Esophagus muscularis mucosa (tissue), 4 donors: ENCODE measurements at regions not wholly inside any gene's neighbourhood (a gene's known extent, or its start where the extent isn't known, plus 50 kb on each side); places are given as distances from the start of the nearest gene placed in this dataset.
"Not testable (repeated sequence)": the region's sequence is repeated elsewhere in the genome, so short reads cannot be mapped to it uniquely, and the experiment has no call there.

ENCODE experiments used
- DNase-seq: peaks from one replicate; pipeline ENCODE4 v3.0.0-alpha.2; 2017; ENCODE audit errors: extremely low spot score
- H3K27ac ChIP-seq, 4 donors: fragments of 200-600 bp; sonication (generic); replicated peaks in 1 of 4; 1 replicate in 3 of 4; 2 replicates in 1 of 4; pipeline ENCODE4 v1.5.1; 2016 to 2019; ENCODE audit warnings: mild to moderate bottlenecking in 1 of 4
- H3K27me3 ChIP-seq, 4 donors: fragments of 200-600 bp; sonication (generic); one replicate each; pipeline versions ENCODE4 v1.5.1 to v1.6.0; 2016 to 2019
- H3K36me3 ChIP-seq, 4 donors: fragments of 200-600 bp; sonication (generic); one replicate each; pipeline ENCODE4 v1.5.1; 2016 to 2019
- H3K4me1 ChIP-seq, 4 donors: fragments of 200-600 bp; sonication (generic); one replicate each; pipeline ENCODE4 v1.5.1; 2016 to 2019
- H3K4me3 ChIP-seq, 4 donors: fragments of 200-600 bp; sonication (generic); 1 replicate in 2 of 4; 2 replicates in 2 of 4; pipeline ENCODE4 v1.5.1; 2016 to 2019; ENCODE audit warnings: mild to moderate bottlenecking in 4 of 4, moderate library complexity in 1 of 4
- H3K9me3 ChIP-seq, 4 donors: fragments of 200-600 bp; sonication (generic); 1 replicate in 3 of 4; 2 replicates in 1 of 4; pipeline ENCODE4 v1.5.1; 2016 to 2019
- EP300 ChIP-seq: sonication (generic); formaldehyde crosslinking; IDR thresholded peaks from one replicate; pipeline ENCODE4 v1.6.1; 2017; ENCODE audit warnings: antibody characterized with exemption
- POLR2A ChIP-seq: fragments of 450-650 bp; IDR thresholded peaks from one replicate; pipeline ENCODE4 v1.6.1; 2017; ENCODE audit warnings: antibody characterized with exemption, moderate library complexity, mild to moderate bottlenecking, low read depth
- POLR2AphosphoS5 ChIP-seq, 2 donors: sonication (generic); formaldehyde crosslinking; IDR thresholded peaks; one replicate each; pipeline ENCODE4 v1.6.1; 2017; ENCODE audit warnings: antibody characterized with exemption in 2 of 2
- WGBS: methylation state at CpG from one replicate; pipeline ENCODE4 v1.1.5; 2018; 5-methylcytosine and 5-hydroxymethylcytosine counted together
- intact Hi-C: fragments of 100-400 bp; cut with DNase I; formaldehyde crosslinking; loops from one replicate; pipeline ENCODE4 v1.15.1; 2023
- TF ChIP-seq, protein P1 (sequence below), 3 experiments: fragments of 200-600 bp in 2 of 3; fragments of 450-650 bp in 1 of 3; sonication (generic) in 2 of 3; IDR thresholded peaks; one replicate each; pipeline ENCODE4 v1.5.1; 2017 to 2019; ENCODE audit warnings: antibody characterized with exemption in 3 of 3, mild to moderate bottlenecking in 2 of 3, moderate library complexity in 1 of 3

DNA sequence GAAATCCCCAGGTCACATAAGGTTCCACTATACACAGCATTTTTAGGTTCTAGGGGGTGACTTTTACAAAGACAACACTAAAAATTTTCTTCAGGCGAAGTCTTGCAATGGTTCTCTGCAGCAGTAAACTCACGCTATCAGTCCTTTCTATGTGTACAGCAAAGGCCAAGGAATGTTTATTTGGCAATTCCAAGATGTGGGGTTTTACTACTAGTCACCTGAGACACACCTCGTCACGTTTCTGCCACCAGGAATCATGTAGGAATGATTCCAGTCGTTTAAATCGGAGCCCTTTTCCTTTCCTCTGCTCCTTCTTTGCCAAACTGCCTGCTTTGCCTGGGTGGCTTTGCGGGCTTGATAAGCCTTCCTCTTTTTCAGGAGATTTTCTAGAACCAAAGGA, 75.9 kb upstream of the ENPEP start:
- H3K36me3 ChIP-seq = no peaks in the 10 kb centered on the region
- no peaks in the 10 kb centered on the region for H3K27me3 ChIP-seq
- H3K27ac ChIP-seq = no peak overlapping the region
- no peak for DNase-seq
- H3K4me3 ChIP-seq = no peak overlapping the region
- WGBS = 78% methylated on average over 7 of the region's 7 CpGs
- intact Hi-C loops = no loop called here
- TF ChIP-seq POLR2A (no peak), EP300 (no peak)
- H3K4me1 ChIP-seq = no peaks in the 10 kb centered on the region
- no peaks in the 10 kb centered on the region for H3K9me3 ChIP-seq

DNA sequence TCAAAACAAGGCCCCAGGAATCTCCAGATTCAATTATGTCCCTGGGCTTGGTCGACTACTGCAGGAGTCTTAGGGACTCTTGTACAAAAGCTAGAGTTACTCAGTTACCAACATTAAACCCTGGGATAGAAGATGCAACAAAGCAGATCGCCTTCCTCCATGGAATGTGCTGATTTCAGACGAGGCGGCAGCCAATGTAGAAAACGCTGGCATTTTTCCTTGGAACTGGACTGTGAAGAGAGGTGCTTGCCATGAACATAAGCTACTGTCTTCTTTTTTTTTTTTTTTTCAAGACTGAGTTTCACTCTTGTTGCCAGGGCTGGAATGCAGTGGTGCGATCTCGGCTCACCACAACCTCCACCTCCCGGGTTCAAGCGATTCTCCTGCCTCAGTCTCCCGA, 76.9 kb upstream of the ENPEP start:
- H3K4me1 ChIP-seq, H3K27ac ChIP-seq, H3K36me3 ChIP-seq, H3K9me3 ChIP-seq, H3K4me3 ChIP-seq, H3K27me3 ChIP-seq, DNase-seq, intact Hi-C loops: not testable (repeated sequence)
- 92% methylated on average over 10 of the region's 10 CpGs for WGBS

DNA sequence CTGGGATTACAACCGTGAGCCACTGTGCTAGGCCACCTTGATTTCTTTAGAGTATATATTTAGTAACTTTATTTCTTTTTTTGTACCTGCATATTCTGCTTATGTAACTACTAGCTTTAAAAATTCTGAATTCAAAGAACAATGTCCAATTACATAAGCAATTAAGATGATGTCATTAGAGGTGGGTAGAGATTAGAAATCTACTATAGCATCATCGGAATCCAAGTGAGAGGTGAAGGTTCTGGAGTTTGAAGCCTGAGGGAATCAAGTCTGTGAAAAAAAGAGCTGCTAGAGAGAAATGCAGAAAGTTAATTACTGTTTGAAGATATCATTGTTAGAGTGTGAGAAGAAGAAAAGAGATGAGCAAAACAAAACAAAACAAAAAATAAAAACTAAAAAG, 79.0 kb upstream of the ENPEP start:
- Histone ChIP-seq H3K36me3 (no peaks in the 10 kb centered on the region), H3K27ac (no peak overlapping the region), H3K27me3 (no peaks in the 10 kb centered on the region), H3K4me3 (no peak overlapping the region), H3K9me3 (no peaks in the 10 kb centered on the region), H3K4me1 (no peaks in the 10 kb centered on the region)
- TF ChIP-seq POLR2A (no peak), POLR2AphosphoS5 (IDR thresholded peaks at IDR 0.05) (no peak), EP300 (no peak)
- TF ChIP-seq, protein P1, sequence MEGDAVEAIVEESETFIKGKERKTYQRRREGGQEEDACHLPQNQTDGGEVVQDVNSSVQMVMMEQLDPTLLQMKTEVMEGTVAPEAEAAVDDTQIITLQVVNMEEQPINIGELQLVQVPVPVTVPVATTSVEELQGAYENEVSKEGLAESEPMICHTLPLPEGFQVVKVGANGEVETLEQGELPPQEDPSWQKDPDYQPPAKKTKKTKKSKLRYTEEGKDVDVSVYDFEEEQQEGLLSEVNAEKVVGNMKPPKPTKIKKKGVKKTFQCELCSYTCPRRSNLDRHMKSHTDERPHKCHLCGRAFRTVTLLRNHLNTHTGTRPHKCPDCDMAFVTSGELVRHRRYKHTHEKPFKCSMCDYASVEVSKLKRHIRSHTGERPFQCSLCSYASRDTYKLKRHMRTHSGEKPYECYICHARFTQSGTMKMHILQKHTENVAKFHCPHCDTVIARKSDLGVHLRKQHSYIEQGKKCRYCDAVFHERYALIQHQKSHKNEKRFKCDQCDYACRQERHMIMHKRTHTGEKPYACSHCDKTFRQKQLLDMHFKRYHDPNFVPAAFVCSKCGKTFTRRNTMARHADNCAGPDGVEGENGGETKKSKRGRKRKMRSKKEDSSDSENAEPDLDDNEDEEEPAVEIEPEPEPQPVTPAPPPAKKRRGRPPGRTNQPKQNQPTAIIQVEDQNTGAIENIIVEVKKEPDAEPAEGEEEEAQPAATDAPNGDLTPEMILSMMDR (IDR thresholded peaks at IDR 0.05) = no peak
- DNase-seq = no peak
- intact Hi-C loops = no loop called here
- 90% methylated on average over 2 of the region's 2 CpGs for WGBS

DNA sequence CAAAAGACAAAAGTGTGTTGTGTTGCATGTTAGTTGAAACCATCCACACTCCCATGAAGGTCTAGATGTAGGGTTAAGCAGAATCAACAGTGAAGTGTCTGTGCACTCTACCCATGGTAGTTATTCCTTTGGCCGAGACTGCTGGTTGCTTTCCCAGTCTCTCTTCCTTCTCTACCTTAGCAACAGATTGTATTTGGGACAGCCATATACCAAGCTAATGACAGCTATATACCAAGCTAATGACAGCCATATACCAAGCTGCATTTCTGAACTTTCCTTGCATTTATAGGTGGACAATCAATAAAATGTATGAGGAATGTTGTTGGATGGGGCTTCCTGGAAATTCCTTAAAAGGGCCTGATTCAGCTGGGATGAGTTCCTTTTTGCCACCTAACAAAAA, 80.5 kb upstream of the ENPEP start:
- no peaks in the 10 kb centered on the region for H3K36me3 ChIP-seq
- H3K4me1 ChIP-seq = no peaks in the 10 kb centered on the region
- H3K9me3 ChIP-seq = no peaks in the 10 kb centered on the region
- TF ChIP-seq, protein P1 (IDR thresholded peaks at IDR 0.05) = no peak
- TF ChIP-seq EP300 (no peak), POLR2AphosphoS5 (IDR thresholded peaks at IDR 0.05) (no peak), POLR2A (no peak)
- H3K27ac ChIP-seq = no peak overlapping the region
- H3K27me3 ChIP-seq = no peaks in the 10 kb centered on the region
- WGBS = 95% methylated on average over 1 of the region's 1 CpG
- DNase-seq = no peak
- no peak overlapping the region for H3K4me3 ChIP-seq
- intact Hi-C loops = no loop called here

DNA sequence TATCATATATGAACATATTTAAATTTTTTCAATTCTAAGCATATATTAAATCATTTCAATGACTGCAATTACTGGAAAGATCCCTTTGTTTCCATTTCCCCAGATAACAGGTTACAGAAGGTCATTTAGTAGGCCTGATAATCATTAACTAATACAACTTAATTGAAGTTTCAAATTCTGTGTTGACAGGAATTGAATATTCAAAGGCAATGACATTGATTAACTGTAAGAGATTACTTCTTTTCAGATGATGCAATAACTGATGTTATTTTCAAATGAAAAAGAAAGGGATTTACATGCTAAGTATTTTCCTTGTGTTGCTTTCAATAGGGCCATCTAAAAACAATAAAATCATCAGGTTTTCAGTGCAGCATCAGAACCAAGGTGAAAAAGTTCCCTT, 81.1 kb upstream of the ENPEP start:
- Histone ChIP-seq H3K27me3 (no peaks in the 10 kb centered on the region), H3K4me1 (no peaks in the 10 kb centered on the region), H3K27ac (no peak overlapping the region), H3K9me3 (no peaks in the 10 kb centered on the region), H3K4me3 (no peak overlapping the region), H3K36me3 (no peaks in the 10 kb centered on the region)
- intact Hi-C loops = no loop called here
- TF ChIP-seq EP300 = no peak
- no peak for TF ChIP-seq POLR2A
- no peak for TF ChIP-seq POLR2AphosphoS5 (IDR thresholded peaks at IDR 0.05)
- TF ChIP-seq, protein P1 (IDR thresholded peaks at IDR 0.05) = no peak
- DNase-seq = no peak

DNA sequence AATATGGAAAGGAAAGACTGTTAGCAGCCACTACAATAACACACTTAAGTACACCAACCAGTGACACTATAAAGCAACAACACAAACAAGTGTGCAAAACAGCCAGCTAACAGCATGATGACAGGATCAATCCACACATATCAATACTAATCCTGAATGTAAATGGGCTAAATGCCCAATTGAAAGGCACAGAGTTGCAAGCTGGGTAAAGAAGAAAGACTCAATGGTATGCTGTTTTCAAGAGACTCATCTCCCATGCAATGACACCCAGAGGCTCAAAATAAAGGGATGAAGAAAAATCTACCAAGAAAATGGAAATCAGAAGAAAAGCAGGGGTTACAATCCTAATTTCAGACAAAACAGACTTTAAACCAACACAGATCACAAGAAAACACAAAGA, 94.2 kb upstream of the ENPEP start:
- Histone ChIP-seq H3K4me1 (no peaks in the 10 kb centered on the region), H3K36me3 (no peaks in the 10 kb centered on the region), H3K27me3 (no peaks in the 10 kb centered on the region), H3K4me3 (no peak overlapping the region), H3K27ac (no peak overlapping the region), H3K9me3 (peaks cover 0 to 12% (median 11%) of the 10 kb centered on the region in 4 donors)
- intact Hi-C loops = no loop called here
- no peak for TF ChIP-seq EP300
- no peak for TF ChIP-seq POLR2A
- TF ChIP-seq POLR2AphosphoS5 (IDR thresholded peaks at IDR 0.05) = no peak
- no peak for DNase-seq
